H9 (cell line): ENCODE measurements at regions not wholly inside any gene's neighbourhood (a gene's known extent, or its start where the extent isn't known, plus 50 kb on each side); places are given as distances from the start of the nearest gene placed in this dataset.

Experiments
- DNase-seq: peaks from one replicate; pipeline ENCODE4 v3.0.0-alpha.2; 2017
- H2AFZ ChIP-seq: one replicate; pipeline ENCODE4 v1.6.1; 2013; ENCODE audit warnings: mild to moderate bottlenecking, low read length, control low read depth, moderate library complexity
- H2AK5ac ChIP-seq: 2 replicates; pipeline ENCODE4 v1.6.1; 2013; ENCODE audit warnings: low read length, control low read depth, mixed read lengths; ENCODE audit not compliant: insufficient read length
- H2BK120ac ChIP-seq: one replicate; pipeline ENCODE4 v1.6.1; 2013; ENCODE audit warnings: low read depth, mild to moderate bottlenecking, low read length, control low read depth, inconsistent platforms; ENCODE audit not compliant: poor library complexity, severe bottlenecking
- H2BK12ac ChIP-seq: 2 replicates; pipeline ENCODE4 v1.6.1; 2013; ENCODE audit warnings: low read length, control low read depth, mixed read lengths, low read depth; ENCODE audit not compliant: insufficient read length
- H2BK15ac ChIP-seq: 2 replicates; pipeline ENCODE4 v1.6.1; 2013; ENCODE audit warnings: low read depth, low read length, control low read depth
- H2BK20ac ChIP-seq: one replicate; pipeline ENCODE4 v1.6.1; 2013; ENCODE audit warnings: low read depth, mild to moderate bottlenecking, low read length, control low read depth, inconsistent platforms; ENCODE audit not compliant: poor library complexity, severe bottlenecking
- H2BK5ac ChIP-seq: 2 replicates; pipeline ENCODE4 v1.6.1; 2013; ENCODE audit warnings: low read length, control low read depth, mixed read lengths; ENCODE audit not compliant: insufficient read length
- H3K14ac ChIP-seq: 2 replicates; pipeline ENCODE4 v1.6.1; 2013; ENCODE audit warnings: low read length, control low read depth; ENCODE audit not compliant: insufficient read depth
- H3K18ac ChIP-seq: 2 replicates; pipeline ENCODE4 v1.6.1; 2013; ENCODE audit warnings: low read depth, mild to moderate bottlenecking, mixed read lengths, low read length, control low read depth; ENCODE audit not compliant: insufficient read length
- H3K23ac ChIP-seq: 2 replicates; pipeline ENCODE4 v1.6.1; 2013; ENCODE audit warnings: low read length, control low read depth, mixed read lengths, low read depth; ENCODE audit not compliant: insufficient read length
- H3K23me2 ChIP-seq: 2 replicates; pipeline ENCODE4 v1.6.1; 2013; ENCODE audit warnings: low read depth, mild to moderate bottlenecking, mixed read lengths, low read length, control low read depth; ENCODE audit not compliant: insufficient read length, poor library complexity, severe bottlenecking
- H3K27ac ChIP-seq: 2 replicates; pipeline ENCODE4 v1.5.1; 2013; ENCODE audit warnings: low read length, control low read depth, mixed read lengths, low read depth; ENCODE audit not compliant: insufficient read length
- H3K27me3 ChIP-seq: 2 replicates; pipeline ENCODE4 v1.6.1; 2013; ENCODE audit warnings: low read length, control low read depth, inconsistent platforms; ENCODE audit not compliant: insufficient read depth
- H3K4ac ChIP-seq: 2 replicates; pipeline ENCODE4 v1.6.1; 2013; ENCODE audit warnings: low read depth, mild to moderate bottlenecking, control low read depth, inconsistent platforms, low read length, moderate library complexity
- H3K4me1 ChIP-seq: 2 replicates; pipeline ENCODE4 v1.6.1; 2013; ENCODE audit warnings: low read length, control low read depth, inconsistent platforms; ENCODE audit not compliant: insufficient read depth
- H3K4me2 ChIP-seq: 2 replicates; pipeline ENCODE4 v1.6.1; 2013; ENCODE audit warnings: low read length, control low read depth, mixed read lengths; ENCODE audit not compliant: insufficient read length, insufficient read depth
- H3K56ac ChIP-seq: 2 replicates; pipeline ENCODE4 v1.6.1; 2013; ENCODE audit warnings: low read depth, mild to moderate bottlenecking, mixed read lengths, low read length, control low read depth; ENCODE audit not compliant: insufficient read length
- H3K79me1 ChIP-seq: 2 replicates; pipeline ENCODE4 v1.6.1; 2013; ENCODE audit warnings: low read depth, mild to moderate bottlenecking, moderate library complexity, low read length, control low read depth, inconsistent platforms; ENCODE audit not compliant: insufficient read depth, poor library complexity, severe bottlenecking
- H3K79me2 ChIP-seq: 2 replicates; pipeline ENCODE4 v1.6.1; 2013; ENCODE audit warnings: low read length, control low read depth, inconsistent platforms; ENCODE audit not compliant: insufficient read depth
- H3K9ac ChIP-seq: 2 replicates; pipeline ENCODE4 v1.6.1; 2013; ENCODE audit warnings: low read length, control low read depth, mixed read lengths; ENCODE audit not compliant: insufficient read length; ENCODE audit errors: extremely low read depth
- H3K9me3 ChIP-seq: one replicate; pipeline ENCODE4 v1.6.1; 2013; ENCODE audit warnings: low read depth, low read length, inconsistent platforms; ENCODE audit not compliant: control insufficient read depth
- H3T11ph ChIP-seq: one replicate; pipeline ENCODE4 v1.6.1; 2013; ENCODE audit warnings: mild to moderate bottlenecking, low read length, control low read depth, inconsistent platforms
- H4K20me1 ChIP-seq: one replicate; pipeline ENCODE4 v1.6.1; 2013; ENCODE audit not compliant: control insufficient read depth, insufficient read length, insufficient read depth
- H4K5ac ChIP-seq: 2 replicates; pipeline ENCODE4 v1.6.1; 2013; ENCODE audit warnings: low read depth, mild to moderate bottlenecking, mixed read lengths, low read length, control low read depth; ENCODE audit not compliant: insufficient read length
- H4K8ac ChIP-seq: replicated peaks from 2 replicates; pipeline ENCODE4 v1.6.1; 2013; ENCODE audit warnings: low read length, control low read depth, mixed read lengths, low read depth; ENCODE audit not compliant: insufficient read length
- H4K91ac ChIP-seq: 2 replicates; pipeline ENCODE4 v1.6.1; 2013; ENCODE audit warnings: low read depth, mild to moderate bottlenecking, moderate library complexity, mixed read lengths, low read length, control low read depth; ENCODE audit not compliant: insufficient read length
- H3K27ac Mint-ChIP-seq, 3 experiments: 2 replicates in 2 of 3; 3 replicates in 1 of 3; pipeline ENCODE4 v1.8.0; 2020 to 2021; ENCODE audit warnings: mixed read lengths in 3 of 3, mild to moderate bottlenecking in 1 of 3, moderate library complexity in 1 of 3
- H3K27me3 Mint-ChIP-seq: 2 replicates; pipeline ENCODE4 v1.8.0; 2021; ENCODE audit warnings: low read depth, mild to moderate bottlenecking, moderate library complexity, mixed read lengths
- H3K36me3 Mint-ChIP-seq, 3 experiments: 2 replicates in 2 of 3; 3 replicates in 1 of 3; pipeline ENCODE4 v1.8.0; 2020 to 2021; ENCODE audit warnings: low read depth in 3 of 3, mixed read lengths in 3 of 3; ENCODE audit not compliant: insufficient read depth in 1 of 3
- H3K4me1 Mint-ChIP-seq, 2 experiments: 2 replicates each; pipeline ENCODE4 v1.8.0; 2020; ENCODE audit warnings: mixed read lengths in 2 of 2
- H3K4me3 Mint-ChIP-seq, 2 experiments: 2 replicates in 1 of 2; 3 replicates in 1 of 2; pipeline ENCODE4 v1.8.0; 2020 to 2021; ENCODE audit warnings: mild to moderate bottlenecking in 2 of 2, mixed read lengths in 2 of 2, moderate library complexity in 1 of 2
- H3K9me3 Mint-ChIP-seq, 2 experiments: 2 replicates in 1 of 2; 3 replicates in 1 of 2; pipeline ENCODE4 v1.8.0; 2020; ENCODE audit warnings: mild to moderate bottlenecking in 2 of 2, mixed read lengths in 2 of 2, moderate library complexity in 1 of 2
- WGBS: extraction: QIAGEN DNeasy Blood & Tissue Kit; methylation state at CpG from one replicate; pipeline ENCODE4 v1.1.7; 2013; ENCODE audit warnings: missing lambda C conversion rate, low lambda C conversion rate, mixed read lengths; ENCODE audit not compliant: insufficient read length; ENCODE audit errors: extremely low coverage; 5-methylcytosine and 5-hydroxymethylcytosine counted together
- TF ChIP-seq, protein P1 (sequence below): fragments of 200-600 bp; sonication (generic); conservative IDR thresholded peaks from 3 replicates; pipeline ENCODE4 v1.8.0; 2021; ENCODE audit warnings: antibody characterized with exemption, mild to moderate bottlenecking

DNA sequence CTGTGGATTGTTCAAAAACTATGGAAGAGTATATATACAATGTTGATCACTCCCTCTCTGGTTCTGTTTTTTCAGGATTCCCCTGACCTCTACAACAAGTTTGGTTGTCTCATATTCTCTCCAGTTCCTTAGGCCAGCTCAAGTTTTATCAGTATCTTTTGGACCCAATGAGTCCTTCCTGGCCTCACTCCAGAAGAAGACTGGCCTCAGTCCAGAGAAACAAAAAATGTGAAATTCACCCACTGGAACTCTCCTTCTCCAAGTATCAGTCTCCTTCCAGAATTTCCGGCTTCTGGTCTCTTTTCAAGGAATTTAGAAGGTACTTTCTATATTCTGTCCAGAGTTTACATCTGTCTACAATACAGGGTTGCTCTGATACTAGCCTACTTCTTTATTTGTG is 537.8 kb upstream of the FTMT start:
- Histone ChIP-seq H4K20me1 (no peaks in the 10 kb centered on the region), H3K9ac (no peak overlapping the region), H2BK15ac (no peak overlapping the region), H3K79me1 (no peaks in the 10 kb centered on the region), H2BK120ac (no peak overlapping the region), H3K56ac (no peak overlapping the region), H3K23me2 (no peaks in the 10 kb centered on the region), H4K8ac (no peak overlapping the region), H3K9me3 (no peaks in the 10 kb centered on the region), H3K23ac (no peak overlapping the region), H4K5ac (no peak overlapping the region), H3K27me3 (no peaks in the 10 kb centered on the region), H2AK5ac (no peak overlapping the region), H3T11ph (no peak overlapping the region), H3K27ac (no peak overlapping the region), H4K91ac (no peak overlapping the region), H3K4me1 (no peaks in the 10 kb centered on the region), H3K4ac (no peak overlapping the region), H2BK5ac (no peak overlapping the region), H3K18ac (no peak overlapping the region), H2BK12ac (no peak overlapping the region), H2BK20ac (no peak overlapping the region), H3K14ac (no peak overlapping the region), H2AFZ (no peak overlapping the region), H3K4me2 (no peak overlapping the region), H3K79me2 (no peaks in the 10 kb centered on the region)
- H3K4me3 Mint-ChIP-seq, result no peak overlapping the region
- no peak for DNase-seq
- peaks cover 1 to 3% of the 10 kb centered on the region in 2 experiments; a peak in 1 of 5 replicates for H3K9me3 Mint-ChIP-seq
- H3K36me3 Mint-ChIP-seq, result no peaks in the 10 kb centered on the region
- WGBS, result no CpG with 5 or more reads among the region's 1 CpG
- no peak overlapping the region for H3K27ac Mint-ChIP-seq
- H3K4me1 Mint-ChIP-seq, result no peaks in the 10 kb centered on the region
- TF ChIP-seq, protein P1, sequence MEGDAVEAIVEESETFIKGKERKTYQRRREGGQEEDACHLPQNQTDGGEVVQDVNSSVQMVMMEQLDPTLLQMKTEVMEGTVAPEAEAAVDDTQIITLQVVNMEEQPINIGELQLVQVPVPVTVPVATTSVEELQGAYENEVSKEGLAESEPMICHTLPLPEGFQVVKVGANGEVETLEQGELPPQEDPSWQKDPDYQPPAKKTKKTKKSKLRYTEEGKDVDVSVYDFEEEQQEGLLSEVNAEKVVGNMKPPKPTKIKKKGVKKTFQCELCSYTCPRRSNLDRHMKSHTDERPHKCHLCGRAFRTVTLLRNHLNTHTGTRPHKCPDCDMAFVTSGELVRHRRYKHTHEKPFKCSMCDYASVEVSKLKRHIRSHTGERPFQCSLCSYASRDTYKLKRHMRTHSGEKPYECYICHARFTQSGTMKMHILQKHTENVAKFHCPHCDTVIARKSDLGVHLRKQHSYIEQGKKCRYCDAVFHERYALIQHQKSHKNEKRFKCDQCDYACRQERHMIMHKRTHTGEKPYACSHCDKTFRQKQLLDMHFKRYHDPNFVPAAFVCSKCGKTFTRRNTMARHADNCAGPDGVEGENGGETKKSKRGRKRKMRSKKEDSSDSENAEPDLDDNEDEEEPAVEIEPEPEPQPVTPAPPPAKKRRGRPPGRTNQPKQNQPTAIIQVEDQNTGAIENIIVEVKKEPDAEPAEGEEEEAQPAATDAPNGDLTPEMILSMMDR, result no peak
- H3K27me3 Mint-ChIP-seq, result no peaks in the 10 kb centered on the region
